ENCODE measurements at regions not wholly inside any gene's neighbourhood (a gene's known extent, or its start where the extent isn't known, plus 50 kb on each side); places are given as distances from the start of the nearest gene placed in this dataset.

- TF ChIP-seq CTCF (conservative IDR thresholded peaks at IDR 0.05; ENCODE audit: low read length) = no peak
- no peak for TF ChIP-seq EZH2phosphoT487 (IDR thresholded peaks at IDR 0.05; ENCODE audit: borderline replicate concordance, low read depth, low read length)
These were observed 64.2 kb upstream of the FST start for GRCh38 chr5:53416144-53416738.

Data from OCI-LY7 (cell line).